HepG2 (cell line): ENCODE measurements at regions not wholly inside any gene's neighbourhood (a gene's known extent, or its start where the extent isn't known, plus 50 kb on each side); places are given as distances from the start of the nearest gene placed in this dataset.

Experiments used
- ATAC-seq: fragments of 200-7000 bp; cut with Tn5 transposase; 3 replicates; pipeline ENCODE4 v1.9.1; 2020; ENCODE audit warnings: mild to moderate bottlenecking, moderate library complexity
- BruUV-seq: library from RNA; stranded (reverse); fragments of 400-500 nt; replicated peaks from 2 replicates; lab custom pipeline; 2021; lab: Mats Ljungman, UMichigan
- CTCF ChIA-PET: fragments of 300-600 bp; formaldehyde crosslinking; extraction: SDS; loops from one replicate; lab custom pipeline; 2021; ENCODE audit warnings: low total read pairs, inconsistent platforms, low intra/inter-chr PET ratio; lab: Yijun Ruan, JAX
- POLR2A ChIA-PET: fragments of 350-600 bp; sonication (Branson Sonifier 250); formaldehyde crosslinking; loops from one replicate; lab custom pipeline; 2020; ENCODE audit warnings: antibody characterized with exemption, inconsistent platforms; lab: Yijun Ruan, JAX
- DNase-seq: peaks from one replicate; pipeline ENCODE4 v3.0.0-alpha.2; 2015; ENCODE audit warnings: low spot score
- FAIRE-seq: peaks from 3 replicates; lab custom pipeline; 2011; peaks lifted over from hg19 to GRCh38; lab: Jason Lieb, UNC
- H2AFZ ChIP-seq: one replicate; pipeline ENCODE4 v1.6.1; 2011; ENCODE audit warnings: low read length, inconsistent platforms
- H3K27ac ChIP-seq: fragments of 300-600 bp; 3 replicates; pipeline ENCODE4 v1.8.0; 2011; ENCODE audit warnings: mixed run types, mild to moderate bottlenecking, mixed read lengths, low read length, inconsistent platforms; ENCODE audit not compliant: insufficient read depth; ENCODE audit errors: extremely low read length
- H3K27me3 ChIP-seq, 2 experiments: fragments of 200-600 bp in 1 of 2; 2 replicates in 1 of 2; 3 replicates in 1 of 2; pipeline versions ENCODE4 v1.6.0 to v1.8.0; 2011; ENCODE audit warnings: low read length in 2 of 2, mild to moderate bottlenecking in 2 of 2, moderate library complexity in 2 of 2, inconsistent platforms in 1 of 2; ENCODE audit not compliant: insufficient read depth in 2 of 2, control insufficient read depth in 1 of 2
- H3K36me3 ChIP-seq, 2 experiments: fragments of 200-600 bp in 1 of 2; replicated peaks in 1 of 2; 2 replicates in 1 of 2; 3 replicates in 1 of 2; pipeline versions ENCODE4 v1.5.1 to v1.8.0; 2011; ENCODE audit warnings: low read length in 2 of 2, inconsistent platforms in 1 of 2; ENCODE audit not compliant: insufficient read depth in 2 of 2, control insufficient read depth in 1 of 2
- H3K4me1 ChIP-seq: 2 replicates; pipeline ENCODE4 v1.5.1; 2012; ENCODE audit warnings: low read length, inconsistent platforms; ENCODE audit not compliant: insufficient read depth
- H3K4me2 ChIP-seq: 2 replicates; pipeline ENCODE4 v1.6.0; 2011; ENCODE audit warnings: low read depth, low read length, inconsistent platforms
- H3K4me3 ChIP-seq, 3 experiments: fragments of 200-600 bp in 1 of 3; sonication (generic), shearing (Covaris generic) in 1 of 3; replicated peaks in 1 of 3; 2 replicates each; pipeline ENCODE4 v1.5.1; 2011 to 2016; ENCODE audit warnings: low read length in 3 of 3, inconsistent platforms in 2 of 3, low read depth in 2 of 3, mild to moderate bottlenecking in 2 of 3, control low read depth in 1 of 3, mixed read lengths in 1 of 3; ENCODE audit not compliant: insufficient read depth in 1 of 3
- H3K79me2 ChIP-seq: one replicate; pipeline ENCODE4 v1.6.1; 2011; ENCODE audit warnings: low read length, inconsistent platforms; ENCODE audit not compliant: insufficient read depth
- H3K9ac ChIP-seq: 2 replicates; pipeline ENCODE4 v1.6.0; 2011; ENCODE audit warnings: mild to moderate bottlenecking, low read depth, low read length, inconsistent platforms; ENCODE audit not compliant: insufficient read depth
- H3K9me3 ChIP-seq: 2 replicates; pipeline ENCODE4 v1.5.1; 2012; ENCODE audit warnings: mild to moderate bottlenecking, low read length
- H4K20me1 ChIP-seq: 2 replicates; pipeline ENCODE4 v1.6.0; 2011; ENCODE audit warnings: inconsistent platforms, mild to moderate bottlenecking, low read length, moderate library complexity; ENCODE audit not compliant: insufficient read depth
- CSRNP1 ChIP-seq: sonication (generic); formaldehyde crosslinking; IDR thresholded peaks from 2 replicates; pipeline ENCODE4 v1.8.1; 2023; ENCODE audit warnings: mild to moderate bottlenecking, missing genetic modification reagents
- FOXC1 ChIP-seq: sonication (generic); formaldehyde crosslinking; IDR thresholded peaks from 2 replicates; pipeline ENCODE4 v1.8.0; 2022; ENCODE audit warnings: mild to moderate bottlenecking, missing genetic modification reagents, borderline replicate concordance
- MXI1 ChIP-seq: IDR thresholded peaks from 3 replicates; pipeline ENCODE4 v1.6.1; 2012; ENCODE audit warnings: low read depth, low read length, inconsistent platforms, borderline replicate concordance
- NR2F1 ChIP-seq, 2 experiments: fragments of 450-650 bp in 1 of 2; formaldehyde crosslinking in 1 of 2; IDR thresholded peaks; 2 replicates each; pipeline versions ENCODE4 v1.5.0 to v1.6.1; 2016 to 2020; ENCODE audit warnings: mild to moderate bottlenecking in 1 of 2, missing compliant biosample characterization in 1 of 2, missing genetic modification reagents in 1 of 2, moderate library complexity in 1 of 2
- NR2F6 ChIP-seq, 2 experiments: IDR thresholded peaks; 2 replicates each; pipeline ENCODE4 v1.6.1; 2016; ENCODE audit warnings: antibody characterized with exemption in 1 of 2, mild to moderate bottlenecking in 1 of 2
- RARA ChIP-seq: IDR thresholded peaks from 2 replicates; pipeline ENCODE4 v1.6.1; 2016; ENCODE audit warnings: missing genetic modification reagents, missing compliant biosample characterization
- RARG ChIP-seq: sonication (generic); formaldehyde crosslinking; IDR thresholded peaks from 2 replicates; pipeline ENCODE4 v1.4.0; 2020; ENCODE audit warnings: low read depth, mild to moderate bottlenecking, missing genetic modification reagents
- SP1 ChIP-seq, 2 experiments: fragments of 450-650 bp in 1 of 2; sonication (generic) in 1 of 2; formaldehyde crosslinking in 1 of 2; IDR thresholded peaks; 2 replicates each; pipeline versions ENCODE4 v1.4.0 to v1.6.1; 2016 to 2020; ENCODE audit warnings: missing genetic modification reagents in 1 of 2
- SP2 ChIP-seq: sonication (generic); formaldehyde crosslinking; IDR thresholded peaks from 2 replicates; pipeline ENCODE4 v1.5.1; 2020; ENCODE audit warnings: mild to moderate bottlenecking, missing genetic modification reagents
- ZKSCAN5 ChIP-seq: sonication (generic); formaldehyde crosslinking; IDR thresholded peaks from 2 replicates; pipeline ENCODE4 v1.5.1; 2020; ENCODE audit warnings: mild to moderate bottlenecking, missing genetic modification reagents
- ZNF33A ChIP-seq: sonication (generic); formaldehyde crosslinking; IDR thresholded peaks from 2 replicates; pipeline ENCODE4 v1.5.1; 2020; ENCODE audit warnings: missing genetic modification reagents, mild to moderate bottlenecking, moderate library complexity, borderline replicate concordance
- ZNF552 ChIP-seq: sonication (generic); formaldehyde crosslinking; IDR thresholded peaks from 2 replicates; pipeline ENCODE4 v1.9.0; 2022; ENCODE audit warnings: missing genetic modification reagents, mild to moderate bottlenecking, borderline replicate concordance
- ZNF572 ChIP-seq: sonication (generic); formaldehyde crosslinking; IDR thresholded peaks from 2 replicates; pipeline ENCODE4 v1.5.1; 2020; ENCODE audit warnings: mild to moderate bottlenecking, missing genetic modification reagents
- WGBS: methylation state at CpG from one replicate; pipeline ENCODE4 v1.1.6; 2017; ENCODE audit warnings: low lambda C conversion rate; 5-methylcytosine and 5-hydroxymethylcytosine counted together
- in situ Hi-C: cut with HindIII; loops from 2 replicates; pipeline ENCODE4 v1.10.0; 2017; ENCODE audit warnings: low pct_unique_long_range_greater_than_20kb; ENCODE audit not compliant: extremely low pct_ligation_motif_present
- intact Hi-C: fragments of 100-400 bp; cut with micrococcal nuclease; formaldehyde crosslinking; loops from one replicate; pipeline ENCODE4 v1.10.0; 2022; ENCODE audit not compliant: unreplicated experiment
- TF ChIP-seq, protein P1 (sequence below): sonication (generic); formaldehyde crosslinking; IDR thresholded peaks from 2 replicates; pipeline ENCODE4 v1.8.1; 2023; ENCODE audit warnings: missing genetic modification reagents, inconsistent platforms, borderline replicate concordance

DNA sequence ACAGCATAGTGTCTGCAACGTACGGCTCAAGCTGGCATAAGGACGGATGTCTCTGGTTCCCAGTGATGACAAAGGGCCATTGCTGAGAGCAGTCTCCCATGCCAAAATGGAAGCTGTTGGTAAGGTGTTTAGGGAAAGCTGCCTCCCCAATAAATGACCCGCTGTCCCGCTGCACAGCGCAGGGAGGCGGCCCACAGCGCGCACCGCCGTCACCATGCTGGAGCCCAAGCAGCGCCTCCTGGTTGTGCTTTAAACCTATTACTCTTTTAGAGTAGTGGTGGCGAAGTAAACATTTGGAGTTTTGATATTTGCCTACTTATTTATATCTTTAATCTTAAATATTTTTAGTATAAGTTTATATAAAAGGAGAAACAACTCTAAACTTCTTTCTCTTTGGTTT is 70.4 kb upstream of the C5orf63 start:
- no peak overlapping the region for H3K4me3 ChIP-seq
- BruUV-seq, result no TSS peak

GRCh38 chr5:127153031-127153430 is 79.7 kb upstream of the C5orf63 start:
- Histone ChIP-seq H2AFZ (no peak overlapping the region), H3K36me3 (no peaks in the 10 kb centered on the region), H3K9ac (no peak overlapping the region), H3K4me2 (no peak overlapping the region), H3K4me3 (no peak overlapping the region), H3K79me2 (no peaks in the 10 kb centered on the region), H3K4me1 (no peaks in the 10 kb centered on the region), H3K27me3 (no peaks in the 10 kb centered on the region), H4K20me1 (no peaks in the 10 kb centered on the region), H3K9me3 (no peaks in the 10 kb centered on the region), H3K27ac (no peak overlapping the region)
- in situ Hi-C loops (no loop called here), intact Hi-C loops (no loop called here)
- CTCF ChIA-PET, result no interaction called here
- POLR2A ChIA-PET, result no interaction called here
- FAIRE-seq (no peak), DNase-seq (peak; percentile 4), ATAC-seq (no peak)
- BruUV-seq, result no TSS peak
- no peak for TF ChIP-seq SP1 (IDR thresholded peaks at IDR 0.05)
- TF ChIP-seq SP1 (CRISPR knock-in tag; IDR thresholded peaks at IDR 0.05), result no peak
- TF ChIP-seq, protein P1, sequence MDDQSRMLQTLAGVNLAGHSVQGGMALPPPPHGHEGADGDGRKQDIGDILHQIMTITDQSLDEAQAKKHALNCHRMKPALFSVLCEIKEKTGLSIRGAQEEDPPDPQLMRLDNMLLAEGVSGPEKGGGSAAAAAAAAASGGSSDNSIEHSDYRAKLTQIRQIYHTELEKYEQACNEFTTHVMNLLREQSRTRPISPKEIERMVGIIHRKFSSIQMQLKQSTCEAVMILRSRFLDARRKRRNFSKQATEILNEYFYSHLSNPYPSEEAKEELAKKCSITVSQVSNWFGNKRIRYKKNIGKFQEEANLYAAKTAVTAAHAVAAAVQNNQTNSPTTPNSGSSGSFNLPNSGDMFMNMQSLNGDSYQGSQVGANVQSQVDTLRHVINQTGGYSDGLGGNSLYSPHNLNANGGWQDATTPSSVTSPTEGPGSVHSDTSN (CRISPR knock-in tag), result no peak
- no peak for TF ChIP-seq ZNF572 (CRISPR knock-in tag)
- TF ChIP-seq NR2F6 (IDR thresholded peaks at IDR 0.05), result peak; percentile 41; the same call in 1 of the 2 replicates
- TF ChIP-seq NR2F6 (CRISPR knock-in tag; IDR thresholded peaks at IDR 0.05), result no peak
- TF ChIP-seq NR2F1 (CRISPR knock-in tag; IDR thresholded peaks at IDR 0.05), result peak in 1 of 2 experiments; percentile 65; a peak in 2 of 4 replicates
- no peak for TF ChIP-seq ZNF33A (CRISPR knock-in tag)
- no peak for TF ChIP-seq RARG (CRISPR knock-in tag)
- TF ChIP-seq CSRNP1 (CRISPR knock-in tag), result no peak
- no peak for TF ChIP-seq FOXC1 (CRISPR knock-in tag)
- no peak for TF ChIP-seq ZNF552 (CRISPR knock-in tag)
- TF ChIP-seq RARA (CRISPR knock-in tag), result peak; percentile 31; the same call in 1 of the 2 replicates
- TF ChIP-seq SP2, result no peak
- TF ChIP-seq MXI1, result no peak
- WGBS, result 0% methylated on average over 2 of the region's 2 CpGs

More for the DNA sequence above, 70.4 kb upstream of the C5orf63 start:
- in situ Hi-C loops, result no loop called here
- WGBS, result 73% methylated on average over 13 of the region's 13 CpGs
- Histone ChIP-seq H3K9me3 (no peaks in the 10 kb centered on the region), H4K20me1 (no peaks in the 10 kb centered on the region), H2AFZ (no peak overlapping the region), H3K27ac (no peak overlapping the region), H3K4me1 (no peaks in the 10 kb centered on the region), H3K36me3 (no peaks in the 10 kb centered on the region), H3K79me2 (no peaks in the 10 kb centered on the region), H3K9ac (no peak overlapping the region), H3K4me2 (no peak overlapping the region), H3K27me3 (no peaks in the 10 kb centered on the region)
- intact Hi-C loops, result no loop called here
- ChIA-PET CTCF (no interaction called here), POLR2A (no interaction called here)
- no peak for TF ChIP-seq ZKSCAN5
- no peak for DNase-seq
- no peak for ATAC-seq
- no peak for FAIRE-seq
